Testis (tissue), 2 donors: ENCODE measurements at regions not wholly inside any gene's neighbourhood (a gene's known extent, or its start where the extent isn't known, plus 50 kb on each side); places are given as distances from the start of the nearest gene placed in this dataset.

Experiments used
- DNase-seq: peaks from one replicate; pipeline ENCODE4 v3.0.0-alpha.2; 2019
- H3K27ac ChIP-seq, 2 donors: fragments of 200-600 bp; sonication (generic); one replicate each; pipeline ENCODE4 v1.5.1; 2019
- H3K27me3 ChIP-seq: fragments of 200-600 bp; sonication (generic); one replicate; pipeline ENCODE4 v1.5.1; 2019
- H3K36me3 ChIP-seq: fragments of 200-600 bp; sonication (generic); one replicate; pipeline ENCODE4 v1.5.1; 2017; ENCODE audit warnings: low read depth; ENCODE audit errors: missing control alignments
- H3K4me1 ChIP-seq: fragments of 200-600 bp; sonication (generic); one replicate; pipeline ENCODE4 v1.5.1; 2019
- H3K4me3 ChIP-seq, 2 donors: fragments of 200-600 bp; sonication (generic); one replicate each; pipeline ENCODE4 v1.5.1; 2017 to 2019
- H3K9me3 ChIP-seq: fragments of 200-600 bp; sonication (generic); one replicate; pipeline ENCODE4 v1.5.1; 2017
- CTCF ChIP-seq, 3 experiments: fragments of 450-650 bp in 2 of 3; fragments of 200-600 bp in 1 of 3; sonication (generic) in 1 of 3; IDR thresholded peaks; one replicate each; pipeline ENCODE4 v1.5.1; 2016 to 2019; ENCODE audit warnings: antibody characterized with exemption in 3 of 3, mild to moderate bottlenecking in 2 of 3, moderate library complexity in 1 of 3
- POLR2A ChIP-seq: fragments of 450-650 bp; IDR thresholded peaks from one replicate; pipeline ENCODE4 v1.6.1; 2017; ENCODE audit warnings: antibody characterized with exemption, mild to moderate bottlenecking, moderate library complexity
- WGBS, 2 donors: methylation state at CpG; one replicate each; pipeline ENCODE4 v1.1.5; 2018; 5-methylcytosine and 5-hydroxymethylcytosine counted together
- intact Hi-C: fragments of 100-400 bp; cut with DNase I; formaldehyde crosslinking; loops from one replicate; pipeline ENCODE4 v1.15.1; 2023; ENCODE audit warnings: low total_unique reads

GRCh38 chr18:60846396-60846795 is 473.8 kb upstream of the MC4R start:
- Histone ChIP-seq H3K9me3 (no peaks in the 10 kb centered on the region), H3K27ac (no peak overlapping the region), H3K27me3 (no peaks in the 10 kb centered on the region), H3K4me3 (no peak overlapping the region), H3K36me3 (no peaks in the 10 kb centered on the region), H3K4me1 (no peaks in the 10 kb centered on the region)
- TF ChIP-seq POLR2A (no peak), CTCF (IDR thresholded peaks at IDR 0.05) (no peak)
- 57 to 69% methylated on average over 6 of the region's 6 CpGs for WGBS, 2 donors
- intact Hi-C loops, result no loop called here
- DNase-seq, result no peak

- no peaks in the 10 kb centered on the region for H3K4me1 ChIP-seq
- TF ChIP-seq POLR2A (no peak), CTCF (IDR thresholded peaks at IDR 0.05) (no peak)
- no peaks in the 10 kb centered on the region for H3K9me3 ChIP-seq
- DNase-seq, result no peak
- H3K27me3 ChIP-seq, result no peaks in the 10 kb centered on the region
- no peak overlapping the region for H3K4me3 ChIP-seq
- intact Hi-C loops, result no loop called here
- no peaks in the 10 kb centered on the region for H3K36me3 ChIP-seq
- no peak overlapping the region for H3K27ac ChIP-seq
- 69 to 80% methylated on average over 3 of the region's 3 CpGs for WGBS, 2 donors
Observed at GRCh38 chr18:60847517-60847916, 474.9 kb upstream of the MC4R start.

- TF ChIP-seq POLR2A (no peak), CTCF (IDR thresholded peaks at IDR 0.05) (no peak)
- Histone ChIP-seq H3K27ac (no peak overlapping the region), H3K36me3 (no peaks in the 10 kb centered on the region), H3K9me3 (no peaks in the 10 kb centered on the region), H3K4me3 (no peak overlapping the region), H3K4me1 (no peaks in the 10 kb centered on the region), H3K27me3 (no peaks in the 10 kb centered on the region)
- DNase-seq, result no peak
- intact Hi-C loops, result no loop called here
Observed at GRCh38 chr18:60861575-60861974, 471.7 kb upstream of the CDH20 start.

- Histone ChIP-seq H3K9me3 (no peaks in the 10 kb centered on the region), H3K27me3 (no peaks in the 10 kb centered on the region), H3K4me3 (no peak overlapping the region), H3K27ac (no peak overlapping the region), H3K36me3 (no peaks in the 10 kb centered on the region), H3K4me1 (no peaks in the 10 kb centered on the region)
- intact Hi-C loops, result no loop called here
- no peak for DNase-seq
- WGBS, 2 donors, result 91 to 96% methylated on average over 3 of the region's 3 CpGs
- TF ChIP-seq CTCF (IDR thresholded peaks at IDR 0.05) (no peak), POLR2A (no peak)
Observed at GRCh38 chr18:60862988-60863387, 470.2 kb upstream of the CDH20 start.

GRCh38 chr18:60865801-60866200 is 467.4 kb upstream of the CDH20 start:
- no peaks in the 10 kb centered on the region for H3K27me3 ChIP-seq
- 39 to 44% methylated on average over 2 of the region's 2 CpGs for WGBS, 2 donors
- H3K36me3 ChIP-seq, result no peaks in the 10 kb centered on the region
- no peak overlapping the region for H3K27ac ChIP-seq
- H3K4me1 ChIP-seq, result no peaks in the 10 kb centered on the region
- no peak for DNase-seq
- H3K4me3 ChIP-seq, result no peak overlapping the region
- H3K9me3 ChIP-seq, result no peaks in the 10 kb centered on the region
- intact Hi-C loops, result no loop called here
- TF ChIP-seq POLR2A (no peak), CTCF (IDR thresholded peaks at IDR 0.05) (no peak)
